Hematopoietic multipotent progenitor cell treated with erythropoietin and hydrocortisone succinate and interleukin-3 and kit ligand, for 4 days (in vitro differentiated cells): ENCODE measurements at regions not wholly inside any gene's neighbourhood (a gene's known extent, or its start where the extent isn't known, plus 50 kb on each side); places are given as distances from the start of the nearest gene placed in this dataset.
A peak's percentile ranks its signal among the peaks of the same experiment; 100 is the strongest.
"Not testable (repeated sequence)": the region's sequence is repeated elsewhere in the genome, so short reads cannot be mapped to it uniquely, and the experiment has no call there.

ENCODE experiments used
- DNase-seq: peaks from one replicate; pipeline ENCODE4 v3.0.0-alpha.2; 2015

GRCh38 chr14:22184157-22184829 is 404.7 kb downstream of the DAD1 start:
- peak; percentile 37 for DNase-seq

- DNase-seq = no peak
These were observed 409.0 kb downstream of the DAD1 start for GRCh38 chr14:22180045-22180444.

GRCh38 chr14:22179190-22179589 is 409.8 kb downstream of the DAD1 start:
- DNase-seq = no peak

- peak; percentile 82 for DNase-seq
These were observed 410.6 kb downstream of the DAD1 start for GRCh38 chr14:22178333-22178839.

- peak; percentile 87 for DNase-seq
These were observed 411.2 kb downstream of the DAD1 start for GRCh38 chr14:22177870-22178269.

GRCh38 chr14:22176957-22177356 is 412.1 kb downstream of the DAD1 start:
- DNase-seq = no peak

GRCh38 chr14:22175278-22175558 is 413.8 kb downstream of the DAD1 start:
- DNase-seq = not testable (repeated sequence)

- no peak for DNase-seq
These were observed 414.4 kb downstream of the DAD1 start for GRCh38 chr14:22174412-22175277.

- DNase-seq = peak; percentile 58
These were observed 420.7 kb downstream of the DAD1 start for GRCh38 chr14:22168092-22168955.

GRCh38 chr14:22164616-22165015 is 424.4 kb downstream of the DAD1 start:
- DNase-seq = no peak

GRCh38 chr14:22163051-22163450 is 426.0 kb downstream of the DAD1 start:
- peak; percentile 67 for DNase-seq

GRCh38 chr14:22159957-22160356 is 429.1 kb downstream of the DAD1 start:
- peak; percentile 35 for DNase-seq

- DNase-seq = peak; percentile 31
These were observed 429.9 kb downstream of the DAD1 start for GRCh38 chr14:22159099-22159498.

GRCh38 chr14:22158560-22158959 is 430.5 kb downstream of the DAD1 start:
- DNase-seq = no peak

- DNase-seq = no peak
These were observed 433.5 kb downstream of the DAD1 start for GRCh38 chr14:22155571-22155970.

- DNase-seq = no peak
These were observed 436.1 kb downstream of the DAD1 start for GRCh38 chr14:22152903-22153302.

- DNase-seq = no peak
These were observed 436.7 kb downstream of the DAD1 start for GRCh38 chr14:22152161-22152870.

- no peak for DNase-seq
These were observed 437.9 kb downstream of the DAD1 start for GRCh38 chr14:22151121-22151520.

GRCh38 chr14:22149058-22149457 is 440.0 kb downstream of the DAD1 start:
- no peak for DNase-seq

GRCh38 chr14:22147716-22148115 is 441.3 kb downstream of the DAD1 start:
- DNase-seq = peak; percentile 16

- no peak for DNase-seq
These were observed 445.7 kb downstream of the DAD1 start for GRCh38 chr14:22143363-22143762.

- no peak for DNase-seq
These were observed 448.4 kb downstream of the DAD1 start for GRCh38 chr14:22140633-22141032.
